MM.1S (cell line): ENCODE measurements at regions not wholly inside any gene's neighbourhood (a gene's known extent, or its start where the extent isn't known, plus 50 kb on each side); places are given as distances from the start of the nearest gene placed in this dataset.

Source experiments
- DNase-seq: peaks from one replicate; pipeline ENCODE4 v3.0.0-alpha.2; 2015
- H2AFZ ChIP-seq: fragments of 300-600 bp; sonication (generic); 2 replicates; pipeline ENCODE4 v1.6.0; 2016; ENCODE audit warnings: antibody characterized with exemption, low read length
- H3F3A ChIP-seq: fragments of 300-600 bp; sonication (generic); 2 replicates; pipeline ENCODE4 v1.6.1; 2016; ENCODE audit warnings: mild to moderate bottlenecking, antibody characterized with exemption, low read length, moderate library complexity, mixed read lengths; ENCODE audit not compliant: insufficient read depth
- H3K27ac ChIP-seq: fragments of 300-600 bp; sonication (generic); 2 replicates; pipeline ENCODE4 v1.5.1; 2016; ENCODE audit warnings: mild to moderate bottlenecking, low read length
- H3K27me3 ChIP-seq: fragments of 300-600 bp; sonication (generic); replicated peaks from 2 replicates; pipeline ENCODE4 v1.6.0; 2016; ENCODE audit warnings: low read length; ENCODE audit not compliant: insufficient read depth
- H3K36me3 ChIP-seq: fragments of 300-600 bp; sonication (generic); replicated peaks from 2 replicates; pipeline ENCODE4 v1.6.1; 2016; ENCODE audit warnings: mild to moderate bottlenecking, low read length, mixed read lengths; ENCODE audit not compliant: insufficient read depth
- H3K4me1 ChIP-seq: fragments of 300-600 bp; sonication (generic); 2 replicates; pipeline ENCODE4 v1.6.1; 2016; ENCODE audit warnings: low read length, mixed read lengths
- H3K4me2 ChIP-seq: fragments of 300-600 bp; sonication (generic); 2 replicates; pipeline ENCODE4 v1.6.0; 2016; ENCODE audit warnings: low read depth, low read length
- H3K4me3 ChIP-seq: fragments of 300-600 bp; sonication (generic); 2 replicates; pipeline ENCODE4 v1.5.1; 2016; ENCODE audit warnings: low read length, mixed read lengths
- H3K79me2 ChIP-seq: fragments of 300-600 bp; sonication (generic); 2 replicates; pipeline ENCODE4 v1.6.1; 2016; ENCODE audit warnings: mixed run types, low read length, mixed read lengths
- H3K9ac ChIP-seq: fragments of 300-600 bp; sonication (generic); 2 replicates; pipeline ENCODE4 v1.6.1; 2016; ENCODE audit warnings: low read length, mixed read lengths
- H3K9me2 ChIP-seq: fragments of 300-600 bp; sonication (generic); replicated peaks from 2 replicates; pipeline ENCODE4 v1.6.1; 2016; ENCODE audit warnings: mild to moderate bottlenecking, low read length, mixed read lengths; ENCODE audit not compliant: insufficient read depth
- H3K9me3 ChIP-seq: fragments of 300-600 bp; sonication (generic); replicated peaks from 2 replicates; pipeline ENCODE4 v1.6.1; 2016; ENCODE audit warnings: mild to moderate bottlenecking, low read length, mixed read lengths; ENCODE audit not compliant: insufficient read depth
- H4K20me1 ChIP-seq: fragments of 300-600 bp; sonication (generic); 2 replicates; pipeline ENCODE4 v1.6.1; 2016; ENCODE audit warnings: mild to moderate bottlenecking, low read length, moderate library complexity, mixed read lengths; ENCODE audit not compliant: insufficient read depth
- EZH2 ChIP-seq: fragments of 300-600 bp; sonication (generic); optimal IDR thresholded peaks from 2 replicates; pipeline ENCODE3; 2017; ENCODE audit warnings: low read depth, mild to moderate bottlenecking, antibody characterized with exemption, low read length, mixed read lengths
- EZH2phosphoT487 ChIP-seq: fragments of 300-600 bp; sonication (generic); IDR thresholded peaks from 2 replicates; pipeline ENCODE4 v1.6.1; 2018; ENCODE audit warnings: antibody characterized with exemption, low read length
- TF ChIP-seq, protein P1 (sequence below): fragments of 300-600 bp; sonication (generic); IDR thresholded peaks from 2 replicates; pipeline ENCODE4 v1.5.1; 2016; ENCODE audit warnings: antibody characterized with exemption, low read length, mixed read lengths

DNA sequence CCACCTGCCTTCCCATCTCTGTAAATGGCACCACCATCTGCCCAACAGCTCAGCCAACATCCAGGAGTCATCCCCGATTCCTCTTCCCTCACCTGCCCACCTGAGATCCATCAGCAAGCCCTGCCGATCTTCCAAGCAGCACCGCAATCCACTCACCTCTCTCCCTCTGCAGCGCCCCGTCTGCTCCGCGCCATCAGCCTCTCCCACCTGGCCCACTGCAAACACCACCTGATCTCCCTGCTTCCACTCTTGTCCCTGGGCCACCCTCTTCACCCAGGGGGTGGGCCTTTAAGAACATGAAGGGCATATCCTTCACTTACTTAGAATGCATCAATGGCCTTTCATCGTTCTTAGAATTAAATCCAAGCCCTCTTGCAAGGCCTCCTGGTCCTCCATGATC is 457.3 kb upstream of the SULF2 start:
- no peak for DNase-seq
- H3F3A ChIP-seq = no peaks in the 10 kb centered on the region
- H3K27ac ChIP-seq = no peak overlapping the region
- no peaks in the 10 kb centered on the region for H3K79me2 ChIP-seq
- no peaks in the 10 kb centered on the region for H4K20me1 ChIP-seq
- no peak overlapping the region for H3K4me3 ChIP-seq
- no peaks in the 10 kb centered on the region for H3K27me3 ChIP-seq
- H3K4me1 ChIP-seq = peaks cover 5% of the 10 kb centered on the region; the same call in 1 of the 2 replicates
- H2AFZ ChIP-seq = no peak overlapping the region
- no peaks in the 10 kb centered on the region for H3K9me2 ChIP-seq
- H3K4me2 ChIP-seq = no peak overlapping the region
- no peaks in the 10 kb centered on the region for H3K36me3 ChIP-seq
- H3K9ac ChIP-seq = no peak overlapping the region
- TF ChIP-seq, protein P1, sequence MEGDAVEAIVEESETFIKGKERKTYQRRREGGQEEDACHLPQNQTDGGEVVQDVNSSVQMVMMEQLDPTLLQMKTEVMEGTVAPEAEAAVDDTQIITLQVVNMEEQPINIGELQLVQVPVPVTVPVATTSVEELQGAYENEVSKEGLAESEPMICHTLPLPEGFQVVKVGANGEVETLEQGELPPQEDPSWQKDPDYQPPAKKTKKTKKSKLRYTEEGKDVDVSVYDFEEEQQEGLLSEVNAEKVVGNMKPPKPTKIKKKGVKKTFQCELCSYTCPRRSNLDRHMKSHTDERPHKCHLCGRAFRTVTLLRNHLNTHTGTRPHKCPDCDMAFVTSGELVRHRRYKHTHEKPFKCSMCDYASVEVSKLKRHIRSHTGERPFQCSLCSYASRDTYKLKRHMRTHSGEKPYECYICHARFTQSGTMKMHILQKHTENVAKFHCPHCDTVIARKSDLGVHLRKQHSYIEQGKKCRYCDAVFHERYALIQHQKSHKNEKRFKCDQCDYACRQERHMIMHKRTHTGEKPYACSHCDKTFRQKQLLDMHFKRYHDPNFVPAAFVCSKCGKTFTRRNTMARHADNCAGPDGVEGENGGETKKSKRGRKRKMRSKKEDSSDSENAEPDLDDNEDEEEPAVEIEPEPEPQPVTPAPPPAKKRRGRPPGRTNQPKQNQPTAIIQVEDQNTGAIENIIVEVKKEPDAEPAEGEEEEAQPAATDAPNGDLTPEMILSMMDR = no peak
- TF ChIP-seq EZH2phosphoT487 (no peak), EZH2 (no peak)
- no peaks in the 10 kb centered on the region for H3K9me3 ChIP-seq

DNA sequence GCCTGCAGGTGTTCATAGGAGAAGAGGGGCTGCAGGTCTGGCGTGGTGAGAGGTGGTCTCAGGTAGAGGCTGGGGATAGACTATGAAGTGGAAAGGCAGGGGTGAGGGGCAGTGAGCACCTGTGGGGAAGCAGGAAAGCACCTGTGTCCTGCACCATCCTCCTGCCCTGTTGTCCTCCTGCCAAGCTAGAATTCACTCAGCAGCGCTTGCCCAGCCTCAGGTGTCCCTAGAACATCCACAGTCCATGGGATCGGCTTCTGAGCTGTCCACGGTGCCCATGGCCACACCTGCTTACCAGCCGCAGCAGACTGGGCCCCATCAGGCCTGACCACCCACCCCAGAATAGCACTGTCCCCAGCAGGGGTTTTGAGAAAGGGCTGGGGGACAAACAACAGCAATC is 456.2 kb upstream of the SULF2 start:
- Histone ChIP-seq H2AFZ (no peak overlapping the region), H3K79me2 (no peaks in the 10 kb centered on the region), H3K9me2 (no peaks in the 10 kb centered on the region), H3K36me3 (no peaks in the 10 kb centered on the region), H3K9ac (no peak overlapping the region), H3K4me1 (peaks cover 11% of the 10 kb centered on the region; the same call in 1 of the 2 replicates), H3K9me3 (no peaks in the 10 kb centered on the region), H3K4me3 (no peak overlapping the region), H4K20me1 (no peaks in the 10 kb centered on the region), H3F3A (no peaks in the 10 kb centered on the region), H3K27me3 (no peaks in the 10 kb centered on the region), H3K4me2 (no peak overlapping the region), H3K27ac (no peak overlapping the region)
- DNase-seq = no peak
- no peak for TF ChIP-seq EZH2phosphoT487
- no peak for TF ChIP-seq EZH2
- TF ChIP-seq, protein P1 = no peak

DNA sequence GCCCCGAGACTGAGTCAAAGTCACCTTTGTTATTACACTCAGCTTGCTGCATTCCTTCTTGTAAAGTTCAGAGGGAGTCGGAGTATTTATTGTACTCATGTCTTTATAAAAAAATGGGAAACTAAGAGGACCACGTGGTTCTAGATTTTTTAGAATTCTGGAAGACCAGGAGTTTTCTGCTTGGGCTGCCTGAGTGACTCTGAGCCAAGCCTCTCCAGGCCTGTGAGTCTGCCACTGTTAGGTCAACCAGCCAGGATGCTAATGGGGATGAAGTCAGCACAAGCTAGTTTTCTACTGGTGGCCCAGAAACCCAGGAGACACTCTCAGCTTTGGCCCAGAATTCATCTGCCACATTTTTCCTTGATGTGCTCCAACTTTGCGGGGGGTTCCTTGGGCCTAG is 453.5 kb upstream of the SULF2 start:
- Histone ChIP-seq H3K27me3 (no peaks in the 10 kb centered on the region), H4K20me1 (no peaks in the 10 kb centered on the region), H3F3A (no peaks in the 10 kb centered on the region), H2AFZ (no peak overlapping the region), H3K79me2 (no peaks in the 10 kb centered on the region), H3K27ac (no peak overlapping the region), H3K9me2 (no peaks in the 10 kb centered on the region), H3K36me3 (no peaks in the 10 kb centered on the region), H3K4me2 (no peak overlapping the region), H3K4me3 (no peak overlapping the region), H3K4me1 (peaks cover 19% of the 10 kb centered on the region; the same call in 1 of the 2 replicates), H3K9me3 (no peaks in the 10 kb centered on the region), H3K9ac (no peak overlapping the region)
- no peak for TF ChIP-seq EZH2
- no peak for TF ChIP-seq EZH2phosphoT487
- TF ChIP-seq, protein P1 = no peak
- no peak for DNase-seq
